ENCODE measurements at regions not wholly inside any gene's neighbourhood (a gene's known extent, or its start where the extent isn't known, plus 50 kb on each side); places are given as distances from the start of the nearest gene placed in this dataset.

- H3K4me1 ChIP-seq (ENCODE audit: low read depth): no peaks in the 10 kb centered on the region
- no peak for DNase-seq
- intact Hi-C loops (cut with DNase I, micrococcal nuclease): no loop called here
- H3K36me3 ChIP-seq (ENCODE audit: low read depth): no peaks in the 10 kb centered on the region
- no peak for ATAC-seq
- H3K4me3 ChIP-seq: no peak overlapping the region
- TF ChIP-seq CTCF (IDR thresholded peaks at IDR 0.05): no peak
- no peaks in the 10 kb centered on the region for H3K9me3 ChIP-seq
Measured at GRCh38 chr14:62159314-62159713, 397.1 kb downstream of the SNAPC1 start.

GRCh38 chr14:62162998-62163589 lies 400.9 kb downstream of the SNAPC1 start:
- DNase-seq (peak in 1 of 3 donors; percentile 10), ATAC-seq (no peak)
- intact Hi-C loops (cut with DNase I, micrococcal nuclease): loop anchor here in 1 of 2 donors (10.0 kb wide), 1 partner anchor 1112 kb away; no protein-coding TSS in a partner anchor
- TF ChIP-seq CTCF (IDR thresholded peaks at IDR 0.05): no peak
- no peaks in the 10 kb centered on the region for H3K4me1 ChIP-seq (ENCODE audit: low read depth)
- no peaks in the 10 kb centered on the region for H3K9me3 ChIP-seq
- no peak overlapping the region for H3K4me3 ChIP-seq
- H3K36me3 ChIP-seq (ENCODE audit: low read depth): no peaks in the 10 kb centered on the region

- Histone ChIP-seq H3K4me1 (ENCODE audit: low read depth) (no peaks in the 10 kb centered on the region), H3K36me3 (ENCODE audit: low read depth) (no peaks in the 10 kb centered on the region), H3K4me3 (no peak overlapping the region), H3K9me3 (no peaks in the 10 kb centered on the region)
- DNase-seq: no peak
- TF ChIP-seq CTCF (IDR thresholded peaks at IDR 0.05): no peak
- intact Hi-C loops (cut with DNase I, micrococcal nuclease): loop anchor here in 1 of 2 donors (10.0 kb wide), 1 partner anchor 1106 kb away; no protein-coding TSS in a partner anchor
- ATAC-seq: no peak
Measured at GRCh38 chr14:62168564-62169155, 406.4 kb downstream of the SNAPC1 start.

DNA sequence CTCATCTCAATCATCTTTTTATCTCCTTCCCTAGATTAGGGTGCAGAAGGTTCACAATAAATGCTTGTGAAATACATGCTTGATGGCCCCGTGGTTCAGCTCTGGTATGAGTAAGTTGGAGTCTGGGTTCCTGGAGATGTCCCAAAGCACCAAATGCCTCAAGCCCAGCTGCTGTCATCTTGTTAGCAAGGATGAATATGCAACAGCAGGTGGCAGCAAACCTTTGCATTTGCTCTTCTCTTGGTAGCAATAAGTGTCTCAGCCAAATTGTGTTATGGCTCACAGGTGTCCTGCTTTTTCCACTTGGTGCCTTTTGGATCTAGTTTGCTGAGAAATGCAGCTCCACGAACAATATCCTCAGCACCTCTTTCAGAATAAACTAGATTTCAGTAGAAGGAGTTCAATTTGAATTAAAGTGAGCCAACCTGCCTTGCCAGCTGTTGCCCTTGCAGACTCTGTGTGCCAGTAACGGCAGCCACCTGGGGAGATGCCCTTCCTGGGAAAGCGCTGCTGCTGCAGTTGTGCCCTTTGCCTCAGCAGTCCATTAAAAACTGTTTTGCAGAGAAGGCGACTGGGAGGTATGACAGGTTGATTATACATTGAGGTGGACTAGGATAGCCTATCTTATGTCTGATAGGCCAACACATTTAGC lies 417.3 kb downstream of the SNAPC1 start:
- Histone ChIP-seq H3K36me3 (ENCODE audit: low read depth) (no peaks in the 10 kb centered on the region), H3K4me1 (ENCODE audit: low read depth) (no peaks in the 10 kb centered on the region), H3K4me3 (no peak overlapping the region), H3K9me3 (no peaks in the 10 kb centered on the region)
- intact Hi-C loops (cut with DNase I, micrococcal nuclease): no loop called here
- no peak for TF ChIP-seq CTCF (IDR thresholded peaks at IDR 0.05)
- peak in 1 of 3 donors; percentile 50 for DNase-seq
- peak; percentile 24 for ATAC-seq

DNA sequence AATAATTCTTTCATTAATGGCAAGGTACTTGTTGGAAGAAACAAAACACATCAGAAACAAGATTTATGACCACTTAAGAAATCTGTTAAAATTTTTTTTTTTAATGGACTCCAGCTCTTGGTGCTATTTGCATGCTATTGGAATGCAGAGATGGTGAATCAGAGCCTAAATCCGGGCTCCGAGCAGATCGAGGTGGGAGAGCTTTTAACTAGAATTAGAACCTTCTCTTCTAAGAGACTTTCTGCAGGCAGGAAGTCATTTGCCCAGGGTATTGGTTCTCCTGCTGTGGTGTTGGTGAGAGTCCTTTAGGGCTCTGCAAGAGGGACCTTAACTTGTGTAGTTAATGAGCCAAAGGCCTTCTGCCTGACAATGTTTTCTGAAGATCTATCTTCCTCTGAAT lies 419.4 kb downstream of the SNAPC1 start:
- no peaks in the 10 kb centered on the region for H3K4me1 ChIP-seq (ENCODE audit: low read depth)
- intact Hi-C loops (cut with DNase I, micrococcal nuclease): no loop called here

More for the DNA sequence above, 419.4 kb downstream of the SNAPC1 start:
- TF ChIP-seq CTCF (IDR thresholded peaks at IDR 0.05): no peak
- no peaks in the 10 kb centered on the region for H3K36me3 ChIP-seq (ENCODE audit: low read depth)
- no peak for DNase-seq
- no peak for ATAC-seq
- H3K4me3 ChIP-seq: no peak overlapping the region
- H3K9me3 ChIP-seq: no peaks in the 10 kb centered on the region
